Kidney epithelial cell (primary cell): ENCODE measurements at regions not wholly inside any gene's neighbourhood (a gene's known extent, or its start where the extent isn't known, plus 50 kb on each side); places are given as distances from the start of the nearest gene placed in this dataset.

Source experiments
- DNase-seq: peaks from one replicate; pipeline ENCODE4 v3.0.0-alpha.2; 2010; ENCODE audit warnings: low read depth
- H3K27me3 ChIP-seq: 2 replicates; pipeline ENCODE4 v1.6.0; 2011; ENCODE audit warnings: low read length; ENCODE audit not compliant: control insufficient read depth, insufficient read depth
- H3K36me3 ChIP-seq: 2 replicates; pipeline ENCODE4 v1.5.1; 2011; ENCODE audit warnings: low read length; ENCODE audit not compliant: control insufficient read depth, insufficient read depth
- H3K4me3 ChIP-seq: 2 replicates; pipeline ENCODE4 v1.5.1; 2011; ENCODE audit warnings: low read depth, mild to moderate bottlenecking, control low read depth, low read length
- CTCF ChIP-seq: IDR thresholded peaks from 2 replicates; pipeline ENCODE4 v1.5.1; 2011; ENCODE audit warnings: mild to moderate bottlenecking, moderate library complexity, low read length, control low read depth, inconsistent platforms; ENCODE audit not compliant: insufficient read depth, poor library complexity, severe bottlenecking

GRCh38 chrX:82912382-82912781 is 595.7 kb upstream of the POU3F4 start:
- no peak for DNase-seq
- no peak for TF ChIP-seq CTCF
- no peaks in the 10 kb centered on the region for H3K27me3 ChIP-seq
- no peaks in the 10 kb centered on the region for H3K36me3 ChIP-seq
- H3K4me3 ChIP-seq, result no peak overlapping the region

GRCh38 chrX:82934980-82935379 is 573.1 kb upstream of the POU3F4 start:
- Histone ChIP-seq H3K4me3 (no peak overlapping the region), H3K36me3 (no peaks in the 10 kb centered on the region), H3K27me3 (no peaks in the 10 kb centered on the region)
- no peak for DNase-seq
- TF ChIP-seq CTCF, result no peak

- Histone ChIP-seq H3K4me3 (no peak overlapping the region), H3K36me3 (no peaks in the 10 kb centered on the region), H3K27me3 (no peaks in the 10 kb centered on the region)
- DNase-seq, result no peak
- no peak for TF ChIP-seq CTCF
Measured at GRCh38 chrX:82945332-82945731, 562.8 kb upstream of the POU3F4 start.

- H3K36me3 ChIP-seq, result no peaks in the 10 kb centered on the region
- no peak overlapping the region for H3K4me3 ChIP-seq
- no peaks in the 10 kb centered on the region for H3K27me3 ChIP-seq
- DNase-seq, result no peak
- TF ChIP-seq CTCF, result no peak
Measured at GRCh38 chrX:82961129-82961528, 547.0 kb upstream of the POU3F4 start.

DNA sequence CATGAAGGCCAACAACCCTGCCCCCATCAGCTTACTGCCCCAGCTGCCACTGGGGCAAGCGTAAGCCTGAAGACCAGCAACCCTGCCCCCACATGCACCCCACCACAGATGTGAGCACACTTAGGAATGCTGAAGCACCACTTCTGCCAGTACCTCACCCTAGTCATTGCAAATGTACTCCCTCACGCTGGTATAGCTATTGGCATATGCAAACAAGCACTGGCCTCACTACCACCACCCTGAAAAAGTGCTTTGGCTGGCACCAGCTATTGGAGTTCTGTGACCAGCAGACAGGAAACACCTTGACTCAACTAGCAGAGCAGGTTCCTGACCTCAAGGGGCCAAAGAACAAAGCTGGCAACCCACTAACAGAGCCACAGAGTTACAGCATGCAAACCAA is 534.4 kb upstream of the POU3F4 start:
- no peak for TF ChIP-seq CTCF
- no peak overlapping the region for H3K4me3 ChIP-seq
- no peak for DNase-seq
- no peaks in the 10 kb centered on the region for H3K27me3 ChIP-seq
- no peaks in the 10 kb centered on the region for H3K36me3 ChIP-seq

GRCh38 chrX:82998163-82998562 is 509.9 kb upstream of the POU3F4 start:
- no peak for DNase-seq
- Histone ChIP-seq H3K27me3 (no peaks in the 10 kb centered on the region), H3K36me3 (no peaks in the 10 kb centered on the region), H3K4me3 (no peak overlapping the region)
- no peak for TF ChIP-seq CTCF
